GM18868 (cell line): ENCODE measurements at regions not wholly inside any gene's neighbourhood (a gene's known extent, or its start where the extent isn't known, plus 50 kb on each side); places are given as distances from the start of the nearest gene placed in this dataset.

ENCODE experiments used
- ATAC-seq: cut with Tn5 transposase; IDR thresholded peaks from one replicate; pipeline ENCODE4 v1.9.1; 2021; ENCODE audit warnings: mild to moderate bottlenecking, moderate library complexity; ENCODE audit not compliant: unreplicated experiment

- ATAC-seq = no peak
Observed at GRCh38 chr3:67828486-67829010, 174.1 kb upstream of the SUCLG2 start.

DNA sequence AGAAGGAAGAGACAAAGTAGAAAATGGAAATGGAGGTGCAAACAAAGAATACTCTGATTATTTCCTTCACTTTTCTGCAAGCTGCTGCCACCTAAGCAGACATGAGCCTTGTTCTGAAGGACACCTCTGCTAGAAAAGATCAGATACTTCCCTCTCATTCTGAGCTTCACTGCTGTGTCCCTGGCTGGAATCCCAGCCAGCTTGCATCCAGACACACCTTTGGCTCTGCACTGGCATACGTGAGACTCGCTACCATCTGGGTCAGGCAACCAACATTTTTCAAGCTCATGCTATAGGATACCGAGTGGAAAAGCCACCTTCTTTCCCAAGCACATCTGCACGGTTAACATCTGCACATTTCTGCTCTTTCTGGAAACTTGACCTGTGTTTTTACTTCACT is 166.7 kb upstream of the SUCLG2 start:
- no peak for ATAC-seq

DNA sequence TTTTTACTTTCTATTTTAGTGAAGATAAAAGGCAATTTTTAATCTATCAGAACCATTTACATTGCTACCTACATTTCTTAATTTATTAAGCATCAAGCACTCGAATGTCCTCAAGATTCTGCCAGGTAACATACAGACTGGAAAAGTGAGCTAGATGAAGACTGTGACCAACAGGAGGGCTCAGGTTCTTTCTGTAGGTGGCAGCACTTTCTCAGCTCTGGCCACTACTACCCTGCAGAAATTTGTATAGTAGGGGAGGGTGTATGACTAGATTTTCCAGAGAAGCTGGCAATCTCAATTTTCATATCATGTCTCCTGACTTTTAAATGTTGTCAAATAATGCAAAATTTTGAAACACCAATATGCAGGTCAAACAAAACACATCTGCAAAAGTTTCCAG is 165.0 kb upstream of the SUCLG2 start:
- ATAC-seq = no peak

DNA sequence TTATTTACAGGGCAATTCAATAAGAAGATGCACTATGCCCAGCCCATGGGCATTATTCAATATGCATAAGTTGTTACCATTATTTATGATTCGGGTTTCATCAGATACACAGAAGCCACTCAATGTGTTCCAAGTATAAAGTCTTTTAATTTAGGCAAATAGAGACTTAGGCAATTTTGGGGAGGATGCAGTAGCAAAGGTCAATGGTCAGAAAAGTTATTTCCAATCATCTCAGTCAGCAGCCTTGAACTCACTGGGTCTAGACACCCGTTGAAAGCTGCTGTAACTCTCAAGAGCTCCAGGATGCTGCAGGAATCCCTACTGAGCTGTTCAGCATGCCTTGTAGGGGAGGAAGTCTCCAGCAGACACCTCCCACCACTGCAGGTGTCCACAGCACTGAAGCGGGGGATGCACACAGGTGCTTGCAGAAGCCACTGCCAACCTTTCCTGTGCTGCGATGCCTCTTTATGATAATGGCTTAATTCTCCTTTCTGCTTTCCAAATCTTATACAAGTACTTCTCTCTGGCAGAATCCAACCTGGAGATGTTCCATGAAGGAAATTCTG is 155.0 kb upstream of the SUCLG2 start:
- no peak for ATAC-seq

- no peak for ATAC-seq
Observed at GRCh38 chr3:67808906-67809305, 154.5 kb upstream of the SUCLG2 start.

DNA sequence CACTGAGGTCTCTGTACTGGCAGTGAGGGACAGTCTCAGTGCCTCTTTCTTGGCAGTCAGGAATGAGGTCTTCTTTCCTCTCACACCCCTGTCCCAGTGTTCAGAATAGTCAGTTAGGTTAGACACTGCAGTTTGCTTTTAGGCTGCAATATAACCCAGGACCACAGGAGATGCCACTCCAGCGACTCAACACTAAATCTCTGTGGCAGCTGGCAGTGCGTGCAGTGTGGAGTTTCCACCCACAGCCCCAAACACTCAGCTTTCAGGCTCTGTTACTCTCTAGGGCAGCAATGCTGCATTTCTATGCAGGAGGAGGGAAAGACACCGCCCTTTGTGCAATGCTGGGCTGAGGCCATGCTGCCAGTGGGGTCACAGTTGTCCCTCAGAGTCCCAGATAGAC is 150.2 kb upstream of the SUCLG2 start:
- no peak for ATAC-seq

DNA sequence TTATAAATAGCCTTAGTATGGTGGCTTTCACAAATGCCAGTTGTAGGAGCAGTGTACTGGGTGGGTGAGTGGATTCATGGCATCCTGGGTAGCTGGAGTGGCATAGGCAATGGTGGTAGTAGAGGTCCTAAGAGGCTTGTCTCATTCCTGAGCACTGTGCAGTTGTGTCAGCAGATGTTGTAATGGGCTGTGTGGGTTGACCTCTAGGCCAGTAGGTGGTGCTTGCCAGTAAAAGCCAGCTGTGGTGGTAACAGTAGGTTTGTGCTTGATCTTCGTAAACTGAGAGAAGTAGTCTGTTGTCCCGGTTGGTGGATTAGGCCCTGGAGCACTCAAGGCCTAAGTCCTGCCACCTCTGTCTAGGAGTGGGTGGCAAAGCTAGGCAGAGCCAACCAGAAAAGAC is 149.7 kb upstream of the SUCLG2 start:
- ATAC-seq = no peak

DNA sequence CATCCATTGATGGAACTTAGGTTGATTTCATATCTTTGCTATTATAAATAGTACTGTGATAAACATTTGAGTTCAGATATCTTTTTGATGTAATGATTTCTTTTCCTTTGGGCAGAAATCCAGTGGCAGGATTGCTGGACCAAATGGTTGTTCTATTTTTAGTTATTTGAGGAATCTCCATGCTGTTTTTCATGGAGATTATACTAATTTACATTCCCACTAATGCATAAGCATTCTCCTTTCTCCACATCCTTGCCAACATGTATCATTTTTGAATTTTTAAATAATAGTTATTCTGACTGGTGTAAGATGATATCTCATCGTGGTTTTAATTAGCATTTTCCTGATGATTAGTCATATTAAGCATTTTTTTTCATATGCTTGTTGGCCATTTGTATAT is 144.0 kb upstream of the SUCLG2 start:
- no peak for ATAC-seq

GRCh38 chr3:67791620-67792019 is 137.2 kb upstream of the SUCLG2 start:
- ATAC-seq = no peak

DNA sequence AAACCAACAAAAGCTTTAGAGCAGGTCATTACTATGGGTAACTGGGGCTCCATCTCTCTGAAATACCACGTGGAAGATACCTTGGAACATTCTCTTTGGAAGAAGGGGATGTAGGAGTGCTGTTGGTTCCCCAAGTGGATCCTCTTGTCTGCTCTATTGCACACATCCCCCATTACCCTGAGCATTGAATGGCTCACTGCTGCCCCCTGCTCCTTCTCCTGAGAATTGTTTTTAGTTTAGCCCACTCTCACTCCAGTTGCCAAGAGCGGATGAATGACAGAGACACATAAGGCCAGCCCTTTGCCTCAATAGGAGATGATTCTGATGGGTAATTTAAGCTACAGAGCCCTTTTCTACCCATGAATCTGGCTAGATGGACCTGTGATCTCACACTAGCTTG is 135.6 kb upstream of the SUCLG2 start:
- ATAC-seq = peak; percentile 96

- no peak for ATAC-seq
Observed at GRCh38 chr3:67788396-67788795, 134.0 kb upstream of the SUCLG2 start.

DNA sequence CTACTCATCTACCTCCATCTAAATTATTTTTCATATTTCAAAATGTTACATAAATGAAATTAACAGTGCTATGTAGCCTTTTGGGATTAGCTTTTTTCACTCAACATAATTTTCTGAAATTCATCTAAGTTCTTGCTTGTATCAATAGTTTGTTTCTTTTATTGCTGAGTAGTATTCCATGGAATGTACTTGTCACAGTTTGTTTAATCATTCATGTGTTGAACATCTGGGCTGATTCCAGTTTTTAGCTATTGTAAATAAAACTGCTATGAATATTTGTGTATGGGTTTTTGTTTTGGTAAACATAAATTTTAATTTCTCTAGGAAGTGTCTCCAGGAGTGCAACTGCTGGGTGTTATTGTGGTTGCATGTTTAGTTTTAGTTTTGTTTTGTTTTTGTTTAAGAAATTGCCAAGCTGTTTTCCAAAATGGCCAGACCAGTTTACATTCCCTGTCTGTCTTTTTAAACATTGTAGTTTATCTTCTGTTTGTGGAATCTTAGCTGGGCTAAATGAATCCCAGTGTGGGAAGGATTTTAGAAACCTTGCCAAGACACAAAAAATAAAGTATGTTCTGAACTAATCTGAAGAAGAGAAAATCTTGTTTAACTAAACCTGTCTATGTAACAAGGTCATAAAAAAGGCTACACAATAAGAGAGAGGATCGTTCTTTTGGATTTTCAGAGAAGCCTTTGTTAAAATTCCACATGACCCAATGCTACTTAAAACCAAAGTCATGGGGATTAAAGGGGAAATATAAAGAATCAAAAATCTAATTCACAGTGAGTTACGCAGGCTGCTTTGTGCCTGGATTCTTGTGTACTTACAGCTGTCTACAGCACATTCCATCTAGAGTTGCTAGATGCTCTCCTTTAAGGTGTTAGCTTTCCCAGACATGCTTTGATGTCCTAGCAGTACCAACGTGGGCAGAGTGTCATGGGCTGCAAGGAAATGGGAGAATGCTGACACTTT is 129.2 kb upstream of the SUCLG2 start:
- ATAC-seq = no peak

GRCh38 chr3:67781871-67782270 is 127.5 kb upstream of the SUCLG2 start:
- ATAC-seq = no peak

- no peak for ATAC-seq
Observed at GRCh38 chr3:67781218-67781617, 126.8 kb upstream of the SUCLG2 start.

GRCh38 chr3:67774676-67775075 is 120.3 kb upstream of the SUCLG2 start:
- ATAC-seq = no peak

GRCh38 chr3:67765575-67765974 is 111.2 kb upstream of the SUCLG2 start:
- ATAC-seq = no peak

DNA sequence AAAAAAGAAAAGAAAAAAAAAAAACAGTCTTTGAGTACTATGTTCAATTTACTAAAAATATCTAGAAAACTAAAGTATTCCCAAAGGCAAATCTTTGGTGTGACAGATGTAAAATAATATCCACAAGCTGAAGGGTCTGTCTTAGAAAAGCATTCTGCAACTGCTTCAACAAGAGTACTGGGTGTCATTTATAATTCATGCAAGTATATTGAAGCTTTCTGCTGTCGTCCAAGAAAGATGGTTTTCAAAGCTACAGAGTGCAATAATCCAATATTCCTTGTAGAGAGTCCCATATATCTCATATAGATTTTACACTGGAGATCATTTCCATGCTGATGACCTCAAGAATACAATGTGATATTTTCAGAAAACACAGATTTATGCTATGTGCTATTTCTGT is 90.9 kb upstream of the SUCLG2 start:
- ATAC-seq = no peak

GRCh38 chr3:67744699-67745098 is 90.3 kb upstream of the SUCLG2 start:
- ATAC-seq = no peak

DNA sequence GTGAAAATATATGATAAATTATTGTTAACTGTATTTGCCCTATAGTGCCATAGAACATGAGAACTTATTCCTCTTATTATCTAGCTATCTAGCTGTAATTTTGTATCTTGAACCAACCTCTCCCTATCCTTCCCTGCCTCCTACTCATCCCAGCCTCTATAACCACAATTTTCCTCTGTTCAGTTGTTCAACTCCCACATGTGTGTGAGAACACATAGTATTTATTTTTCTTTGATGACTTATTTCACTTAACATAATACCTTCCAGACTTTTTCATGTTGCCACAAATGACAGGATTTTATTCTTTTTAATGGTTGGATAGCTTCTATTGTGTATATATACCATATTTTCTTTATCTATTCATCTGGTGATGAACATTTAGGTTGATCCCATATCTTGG is 85.4 kb upstream of the SUCLG2 start:
- no peak for ATAC-seq

- no peak for ATAC-seq
Observed at GRCh38 chr3:67737906-67738865, 83.8 kb upstream of the SUCLG2 start.

- ATAC-seq = no peak
Observed at GRCh38 chr3:67737140-67737539, 82.7 kb upstream of the SUCLG2 start.
